ENCODE measurements at regions not wholly inside any gene's neighbourhood (a gene's known extent, or its start where the extent isn't known, plus 50 kb on each side); places are given as distances from the start of the nearest gene placed in this dataset.

DNA sequence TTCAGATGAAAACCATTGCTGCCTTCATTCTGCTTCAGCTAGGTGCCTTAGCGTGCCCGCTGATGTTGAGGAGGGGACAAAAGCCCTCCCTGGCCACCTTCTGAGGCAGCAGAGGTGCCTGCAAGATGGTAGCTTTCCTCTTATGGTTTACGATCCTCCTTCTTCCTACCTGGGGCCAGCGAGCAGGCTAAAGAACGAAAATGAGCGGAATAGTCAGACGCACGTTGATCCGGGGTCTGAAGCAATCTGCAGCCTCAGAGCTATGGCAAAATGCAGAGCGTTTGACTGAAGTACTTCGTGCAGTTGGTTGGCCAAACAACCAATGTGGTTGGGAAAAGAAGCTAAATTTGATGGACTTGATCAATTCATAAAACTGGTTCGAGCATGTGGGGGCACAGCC lies 95.5 kb downstream of the GATA3 start:
- H3K27me3 ChIP-seq (ENCODE audit: control insufficient read depth, insufficient read depth, low read length): no peaks in the 10 kb centered on the region
- TF ChIP-seq, protein P1, sequence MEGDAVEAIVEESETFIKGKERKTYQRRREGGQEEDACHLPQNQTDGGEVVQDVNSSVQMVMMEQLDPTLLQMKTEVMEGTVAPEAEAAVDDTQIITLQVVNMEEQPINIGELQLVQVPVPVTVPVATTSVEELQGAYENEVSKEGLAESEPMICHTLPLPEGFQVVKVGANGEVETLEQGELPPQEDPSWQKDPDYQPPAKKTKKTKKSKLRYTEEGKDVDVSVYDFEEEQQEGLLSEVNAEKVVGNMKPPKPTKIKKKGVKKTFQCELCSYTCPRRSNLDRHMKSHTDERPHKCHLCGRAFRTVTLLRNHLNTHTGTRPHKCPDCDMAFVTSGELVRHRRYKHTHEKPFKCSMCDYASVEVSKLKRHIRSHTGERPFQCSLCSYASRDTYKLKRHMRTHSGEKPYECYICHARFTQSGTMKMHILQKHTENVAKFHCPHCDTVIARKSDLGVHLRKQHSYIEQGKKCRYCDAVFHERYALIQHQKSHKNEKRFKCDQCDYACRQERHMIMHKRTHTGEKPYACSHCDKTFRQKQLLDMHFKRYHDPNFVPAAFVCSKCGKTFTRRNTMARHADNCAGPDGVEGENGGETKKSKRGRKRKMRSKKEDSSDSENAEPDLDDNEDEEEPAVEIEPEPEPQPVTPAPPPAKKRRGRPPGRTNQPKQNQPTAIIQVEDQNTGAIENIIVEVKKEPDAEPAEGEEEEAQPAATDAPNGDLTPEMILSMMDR (IDR thresholded peaks at IDR 0.05; ENCODE audit: insufficient read depth, low read length, poor library complexity, severe bottlenecking): no peak
- DNase-seq (ENCODE audit: low read depth): no peak
- no peak overlapping the region for H3K4me3 ChIP-seq (ENCODE audit: low read depth, low read length)
- H3K36me3 ChIP-seq (ENCODE audit: control insufficient read depth, insufficient read depth, low read length): no peaks in the 10 kb centered on the region

DNA sequence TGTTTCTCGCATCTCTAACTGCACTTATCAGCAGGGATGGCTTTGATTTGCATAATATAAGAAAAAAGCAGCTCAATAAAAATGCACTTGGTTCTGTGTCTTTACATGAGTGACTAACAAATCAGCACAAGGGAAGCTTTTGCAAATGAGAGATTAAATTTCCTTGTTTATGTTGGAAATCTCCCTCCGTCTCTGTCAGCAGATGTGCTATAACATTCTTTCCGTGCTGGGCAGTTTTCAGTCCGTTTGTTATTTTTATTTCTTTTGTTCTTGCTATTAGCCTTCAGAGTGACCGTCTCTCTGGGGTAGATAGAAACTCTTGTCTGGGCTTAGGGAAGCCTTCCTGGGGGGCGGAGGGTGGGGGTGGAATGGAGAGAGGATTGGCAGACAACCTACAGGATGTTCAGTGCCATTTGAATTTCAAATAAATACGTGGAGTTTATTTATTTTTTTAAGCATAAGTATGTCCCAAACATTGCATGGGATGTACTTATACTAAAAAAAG lies 96.0 kb downstream of the GATA3 start:
- Histone ChIP-seq H3K36me3 (ENCODE audit: control insufficient read depth, insufficient read depth, low read length) (no peaks in the 10 kb centered on the region), H3K4me3 (ENCODE audit: low read depth, low read length) (no peak overlapping the region), H3K27me3 (ENCODE audit: control insufficient read depth, insufficient read depth, low read length) (no peaks in the 10 kb centered on the region)
- DNase-seq (ENCODE audit: low read depth): no peak
- TF ChIP-seq, protein P1 (IDR thresholded peaks at IDR 0.05; ENCODE audit: insufficient read depth, low read length, poor library complexity, severe bottlenecking): no peak

DNA sequence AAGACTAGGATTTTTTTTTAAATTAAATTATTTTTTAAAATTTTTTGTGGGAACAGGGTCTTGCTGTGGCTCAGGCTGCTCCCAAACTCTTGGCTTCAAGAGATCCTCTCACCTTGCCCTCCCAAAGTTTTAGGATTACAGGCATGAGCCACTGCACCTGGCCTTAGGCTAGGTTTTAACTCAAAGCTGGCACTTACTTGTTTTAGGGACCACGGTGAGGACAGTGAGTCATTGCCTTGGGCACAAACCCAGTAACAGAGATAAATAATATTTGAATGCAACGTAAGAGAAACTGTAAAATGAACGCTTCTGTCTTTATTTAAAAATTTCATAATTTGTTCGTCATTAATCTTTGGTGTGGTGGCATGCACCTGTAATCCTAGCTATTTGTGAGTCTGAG lies 96.6 kb downstream of the GATA3 start:
- H3K36me3 ChIP-seq (ENCODE audit: control insufficient read depth, insufficient read depth, low read length): no peaks in the 10 kb centered on the region
- no peaks in the 10 kb centered on the region for H3K27me3 ChIP-seq (ENCODE audit: control insufficient read depth, insufficient read depth, low read length)
- DNase-seq (ENCODE audit: low read depth): no peak
- TF ChIP-seq, protein P1 (IDR thresholded peaks at IDR 0.05; ENCODE audit: insufficient read depth, low read length, poor library complexity, severe bottlenecking): no peak
- no peak overlapping the region for H3K4me3 ChIP-seq (ENCODE audit: low read depth, low read length)

- TF ChIP-seq, protein P1 (IDR thresholded peaks at IDR 0.05; ENCODE audit: insufficient read depth, low read length, poor library complexity, severe bottlenecking): no peak
Measured at GRCh38 chr10:8156918-8157317, 102.4 kb downstream of the GATA3 start.

GRCh38 chr10:8158193-8159071 lies 103.9 kb downstream of the GATA3 start:
- Histone ChIP-seq H3K36me3 (ENCODE audit: control insufficient read depth, insufficient read depth, low read length) (no peaks in the 10 kb centered on the region), H3K27me3 (ENCODE audit: control insufficient read depth, insufficient read depth, low read length) (no peaks in the 10 kb centered on the region), H3K4me3 (ENCODE audit: low read depth, low read length) (no peak overlapping the region)
- DNase-seq (ENCODE audit: low read depth): no peak
- TF ChIP-seq, protein P1 (IDR thresholded peaks at IDR 0.05; ENCODE audit: insufficient read depth, low read length, poor library complexity, severe bottlenecking): no peak

More at GRCh38 chr10:8156918-8157317, 102.4 kb downstream of the GATA3 start:
- Histone ChIP-seq H3K4me3 (ENCODE audit: low read depth, low read length) (no peak overlapping the region), H3K27me3 (ENCODE audit: control insufficient read depth, insufficient read depth, low read length) (no peaks in the 10 kb centered on the region), H3K36me3 (ENCODE audit: control insufficient read depth, insufficient read depth, low read length) (no peaks in the 10 kb centered on the region)
- DNase-seq (ENCODE audit: low read depth): no peak

Data from kidney epithelial cell (primary cell).